ENCODE measurements at regions not wholly inside any gene's neighbourhood (a gene's known extent, or its start where the extent isn't known, plus 50 kb on each side); places are given as distances from the start of the nearest gene placed in this dataset.

GRCh38 chr4:22190855-22191254, 242.3 kb upstream of the KCNIP4 start:
- TF ChIP-seq CTCF (conservative IDR thresholded peaks at IDR 0.05; ENCODE audit: low read length) (no peak), EZH2phosphoT487 (IDR thresholded peaks at IDR 0.05; ENCODE audit: borderline replicate concordance, low read depth, low read length) (no peak)
